A673 (cell line): ENCODE measurements at regions not wholly inside any gene's neighbourhood (a gene's known extent, or its start where the extent isn't known, plus 50 kb on each side); places are given as distances from the start of the nearest gene placed in this dataset.

ENCODE experiments used
- CTCF ChIP-seq: fragments of 300-800, 200-600 bp; sonication (generic); conservative IDR thresholded peaks from 2 replicates; pipeline ENCODE4 v1.5.1; 2017; ENCODE audit warnings: low read depth, mild to moderate bottlenecking, antibody characterized with exemption, low read length, moderate library complexity, mixed read lengths
- EZH2 ChIP-seq: fragments of 200-600 bp; sonication (generic); IDR thresholded peaks from 2 replicates; pipeline ENCODE4 v1.6.1; 2017; ENCODE audit warnings: borderline replicate concordance, low read depth, mild to moderate bottlenecking, mixed read lengths, antibody characterized with exemption, low read length; ENCODE audit not compliant: poor library complexity, severe bottlenecking

- TF ChIP-seq CTCF (no peak), EZH2 (no peak)
These were observed 190.7 kb upstream of the KIRREL3 start for GRCh38 chr11:127191261-127191660.
